MCF 10A (cell line): ENCODE measurements at regions not wholly inside any gene's neighbourhood (a gene's known extent, or its start where the extent isn't known, plus 50 kb on each side); places are given as distances from the start of the nearest gene placed in this dataset.

Experiments
- BruUV-seq: library from RNA; stranded (reverse); fragments of 400-500 nt; replicated peaks from 2 replicates; lab custom pipeline; 2021; lab: Mats Ljungman, UMichigan
- CTCF ChIA-PET: fragments of 300-600 bp; sonication (Branson Sonifier 250); formaldehyde crosslinking; extraction: SDS; loops from one replicate; lab custom pipeline; 2021; ENCODE audit warnings: antibody characterized with exemption, inconsistent platforms; lab: Yijun Ruan, JAX
- POLR2A ChIA-PET: fragments of 300-600, 350-650 bp; sonication (Branson Sonifier 250); formaldehyde crosslinking; extraction: SDS; loops from one replicate; lab custom pipeline; 2020; ENCODE audit warnings: antibody characterized with exemption, inconsistent platforms; lab: Yijun Ruan, JAX
- DNase-seq: peaks from one replicate; pipeline ENCODE4 v3.0.0-alpha.2; 2018; ENCODE audit not compliant: unreplicated experiment
- H3K27ac Mint-ChIP-seq: one replicate; pipeline ENCODE4 v1.8.0; 2022; ENCODE audit warnings: mild to moderate bottlenecking, low read depth, mixed read lengths; ENCODE audit not compliant: unreplicated experiment
- H3K27me3 Mint-ChIP-seq: one replicate; pipeline ENCODE4 v1.8.0; 2022; ENCODE audit warnings: mixed read lengths; ENCODE audit not compliant: insufficient read depth, unreplicated experiment
- H3K36me3 Mint-ChIP-seq: one replicate; pipeline ENCODE4 v1.8.0; 2022; ENCODE audit warnings: mild to moderate bottlenecking, moderate library complexity, mixed read lengths; ENCODE audit not compliant: insufficient read depth, unreplicated experiment
- H3K4me1 Mint-ChIP-seq: one replicate; pipeline ENCODE4 v1.8.0; 2022; ENCODE audit warnings: mixed read lengths; ENCODE audit not compliant: insufficient read depth, unreplicated experiment
- H3K4me3 Mint-ChIP-seq: one replicate; pipeline ENCODE4 v1.8.0; 2022; ENCODE audit warnings: mild to moderate bottlenecking, moderate library complexity, mixed read lengths; ENCODE audit not compliant: unreplicated experiment
- H3K9me3 Mint-ChIP-seq: one replicate; pipeline ENCODE4 v1.8.0; 2022; ENCODE audit warnings: mixed read lengths; ENCODE audit not compliant: unreplicated experiment
- intact Hi-C: fragments of 100-400 bp; cut with micrococcal nuclease; formaldehyde crosslinking; loops from 2 replicates; pipeline ENCODE4 v1.14.1; 2022
- TF ChIP-seq, protein P1 (sequence below): fragments of 200-600 bp; IDR thresholded peaks from one replicate; pipeline ENCODE4 v1.8.0; 2022; ENCODE audit warnings: antibody characterized with exemption, mild to moderate bottlenecking; ENCODE audit not compliant: unreplicated experiment

DNA sequence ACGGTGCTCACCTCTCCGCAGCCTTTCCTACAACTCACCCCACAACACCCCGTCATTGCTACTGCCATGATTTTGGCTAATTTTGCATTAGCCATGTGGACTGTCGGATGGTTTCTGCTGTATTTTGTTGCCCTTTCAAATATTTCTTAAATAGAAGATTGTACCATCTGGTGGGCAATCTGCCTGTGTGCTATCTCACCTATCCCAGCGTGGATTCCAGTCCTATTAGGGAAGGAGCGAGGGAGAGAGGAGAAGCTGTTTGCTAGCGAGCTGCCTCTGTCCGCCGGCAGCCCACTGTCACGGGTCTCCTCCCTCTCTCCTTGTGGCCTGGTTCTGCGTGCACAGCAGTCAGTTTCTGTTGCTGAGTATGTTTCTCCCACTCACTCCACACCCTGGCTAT is 336.2 kb downstream of the TXNL1 start:
- no TSS peak for BruUV-seq
- no peak overlapping the region for H3K27ac Mint-ChIP-seq
- no peaks in the 10 kb centered on the region for H3K4me1 Mint-ChIP-seq
- TF ChIP-seq, protein P1, sequence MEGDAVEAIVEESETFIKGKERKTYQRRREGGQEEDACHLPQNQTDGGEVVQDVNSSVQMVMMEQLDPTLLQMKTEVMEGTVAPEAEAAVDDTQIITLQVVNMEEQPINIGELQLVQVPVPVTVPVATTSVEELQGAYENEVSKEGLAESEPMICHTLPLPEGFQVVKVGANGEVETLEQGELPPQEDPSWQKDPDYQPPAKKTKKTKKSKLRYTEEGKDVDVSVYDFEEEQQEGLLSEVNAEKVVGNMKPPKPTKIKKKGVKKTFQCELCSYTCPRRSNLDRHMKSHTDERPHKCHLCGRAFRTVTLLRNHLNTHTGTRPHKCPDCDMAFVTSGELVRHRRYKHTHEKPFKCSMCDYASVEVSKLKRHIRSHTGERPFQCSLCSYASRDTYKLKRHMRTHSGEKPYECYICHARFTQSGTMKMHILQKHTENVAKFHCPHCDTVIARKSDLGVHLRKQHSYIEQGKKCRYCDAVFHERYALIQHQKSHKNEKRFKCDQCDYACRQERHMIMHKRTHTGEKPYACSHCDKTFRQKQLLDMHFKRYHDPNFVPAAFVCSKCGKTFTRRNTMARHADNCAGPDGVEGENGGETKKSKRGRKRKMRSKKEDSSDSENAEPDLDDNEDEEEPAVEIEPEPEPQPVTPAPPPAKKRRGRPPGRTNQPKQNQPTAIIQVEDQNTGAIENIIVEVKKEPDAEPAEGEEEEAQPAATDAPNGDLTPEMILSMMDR, result no peak
- no peaks in the 10 kb centered on the region for H3K9me3 Mint-ChIP-seq
- no peak for DNase-seq
- POLR2A ChIA-PET, result no interaction called here
- intact Hi-C loops, result no loop called here
- H3K27me3 Mint-ChIP-seq, result no peaks in the 10 kb centered on the region
- no peaks in the 10 kb centered on the region for H3K36me3 Mint-ChIP-seq
- H3K4me3 Mint-ChIP-seq, result no peak overlapping the region
- CTCF ChIA-PET, result interaction anchor here (0.7 kb wide), 1 partner anchor 720 kb away, joined by 3 read pairs; no protein-coding TSS in a partner anchor

- no TSS peak for BruUV-seq
- CTCF ChIA-PET, result no interaction called here
- H3K27ac Mint-ChIP-seq, result no peak overlapping the region
- intact Hi-C loops, result no loop called here
- TF ChIP-seq, protein P1, result no peak
- POLR2A ChIA-PET, result no interaction called here
- no peaks in the 10 kb centered on the region for H3K36me3 Mint-ChIP-seq
- no peak for DNase-seq
- no peaks in the 10 kb centered on the region for H3K27me3 Mint-ChIP-seq
- H3K4me3 Mint-ChIP-seq, result no peak overlapping the region
- H3K4me1 Mint-ChIP-seq, result no peaks in the 10 kb centered on the region
- no peaks in the 10 kb centered on the region for H3K9me3 Mint-ChIP-seq
Measured at GRCh38 chr18:56299740-56300139, 338.7 kb downstream of the TXNL1 start.

DNA sequence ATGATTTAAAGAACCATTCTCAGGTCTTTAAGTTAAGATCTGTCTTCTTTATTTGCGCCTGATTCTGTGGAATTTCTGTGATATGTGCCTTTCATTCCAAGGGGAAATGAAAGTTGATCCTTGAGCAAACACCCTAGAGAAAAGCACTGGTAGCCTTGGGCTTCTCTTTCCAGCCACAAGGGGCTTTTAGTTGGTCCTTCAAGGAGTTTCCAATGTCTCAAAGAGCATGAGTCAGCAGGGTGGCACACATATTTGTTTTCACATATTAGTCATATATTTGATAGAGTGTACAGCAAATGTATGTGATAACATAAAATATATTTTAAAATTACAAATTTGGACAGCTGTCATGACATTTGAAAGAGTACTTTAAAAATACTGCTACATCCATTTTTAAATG is 339.5 kb downstream of the TXNL1 start:
- peak; percentile 72 for DNase-seq
- H3K36me3 Mint-ChIP-seq, result no peaks in the 10 kb centered on the region
- CTCF ChIA-PET, result interaction anchor here (0.8 kb wide), 1 partner anchor 884 kb away, joined by 4 read pairs; no protein-coding TSS in a partner anchor

GRCh38 chr18:56296381-56296780 is 342.0 kb downstream of the TXNL1 start:
- POLR2A ChIA-PET, result interaction anchor here (0.5 to 0.6 kb wide), 2 partner anchors 248 to 534 kb away, joined by 3 read pairs; no protein-coding TSS in a partner anchor
- intact Hi-C loops, result no loop called here
- CTCF ChIA-PET, result interaction anchor here (0.6 kb wide), 1 partner anchor 964 kb away, joined by 3 read pairs; no protein-coding TSS in a partner anchor
- no peak for DNase-seq
- no peaks in the 10 kb centered on the region for H3K27me3 Mint-ChIP-seq
- no peaks in the 10 kb centered on the region for H3K9me3 Mint-ChIP-seq
- no TSS peak for BruUV-seq
- H3K36me3 Mint-ChIP-seq, result no peaks in the 10 kb centered on the region
- no peak overlapping the region for H3K4me3 Mint-ChIP-seq
- TF ChIP-seq, protein P1, result no peak
- H3K4me1 Mint-ChIP-seq, result no peaks in the 10 kb centered on the region
- H3K27ac Mint-ChIP-seq, result no peak overlapping the region

More for the DNA sequence above, 339.5 kb downstream of the TXNL1 start:
- H3K9me3 Mint-ChIP-seq, result no peaks in the 10 kb centered on the region
- TF ChIP-seq, protein P1, result no peak
- no peaks in the 10 kb centered on the region for H3K27me3 Mint-ChIP-seq
- no TSS peak for BruUV-seq
- no peak overlapping the region for H3K27ac Mint-ChIP-seq
- H3K4me3 Mint-ChIP-seq, result no peak overlapping the region
- POLR2A ChIA-PET, result no interaction called here
- H3K4me1 Mint-ChIP-seq, result no peaks in the 10 kb centered on the region
- intact Hi-C loops, result no loop called here
